ENCODE measurements at regions not wholly inside any gene's neighbourhood (a gene's known extent, or its start where the extent isn't known, plus 50 kb on each side); places are given as distances from the start of the nearest gene placed in this dataset.

- H3K4me3 Mint-ChIP-seq = no peak overlapping the region
- no peaks in the 10 kb centered on the region for H3K36me3 Mint-ChIP-seq (ENCODE audit: insufficient read depth)
- H3K4me1 Mint-ChIP-seq (ENCODE audit: low read depth in 2 of 2) = no peaks in the 10 kb centered on the region
- no peak for ATAC-seq (replicated peaks)
- H3K27ac Mint-ChIP-seq = no peak overlapping the region
- H3K9me3 Mint-ChIP-seq = no peaks in the 10 kb centered on the region
- DNase-seq = no peak
- peaks cover 6 to 77% of the 10 kb centered on the region in 2 donors for H3K27me3 Mint-ChIP-seq
Observed at GRCh38 chr1:29451368-29451892, 215.1 kb downstream of the PTPRU start.

GRCh38 chr1:29450591-29450990 is 214.3 kb downstream of the PTPRU start:
- no peaks in the 10 kb centered on the region for H3K36me3 Mint-ChIP-seq (ENCODE audit: insufficient read depth)
- no peaks in the 10 kb centered on the region for H3K4me1 Mint-ChIP-seq (ENCODE audit: low read depth in 2 of 2)
- no peak for ATAC-seq (replicated peaks)
- no peak overlapping the region for H3K4me3 Mint-ChIP-seq
- H3K9me3 Mint-ChIP-seq = no peaks in the 10 kb centered on the region
- no peak for DNase-seq
- H3K27me3 Mint-ChIP-seq = peaks cover 7 to 80% of the 10 kb centered on the region in 2 donors
- no peak overlapping the region for H3K27ac Mint-ChIP-seq

- DNase-seq (no peak), ATAC-seq (replicated peaks) (no peak)
- H3K9me3 Mint-ChIP-seq = no peaks in the 10 kb centered on the region
- no peaks in the 10 kb centered on the region for H3K4me1 Mint-ChIP-seq (ENCODE audit: low read depth in 2 of 2)
- H3K4me3 Mint-ChIP-seq = no peak overlapping the region
- H3K27ac Mint-ChIP-seq = no peak overlapping the region
- peaks cover 7 to 83% of the 10 kb centered on the region in 2 donors for H3K27me3 Mint-ChIP-seq
- no peaks in the 10 kb centered on the region for H3K36me3 Mint-ChIP-seq (ENCODE audit: insufficient read depth)
Observed at GRCh38 chr1:29448456-29449235, 212.3 kb downstream of the PTPRU start.

- no peak overlapping the region for H3K27ac Mint-ChIP-seq
Observed at GRCh38 chr1:29447368-29447767, 211.0 kb downstream of the PTPRU start.

GRCh38 chr1:29444782-29445729 is 208.7 kb downstream of the PTPRU start:
- DNase-seq (no peak), ATAC-seq (replicated peaks) (no peak)
- H3K9me3 Mint-ChIP-seq = no peaks in the 10 kb centered on the region
- no peak overlapping the region for H3K4me3 Mint-ChIP-seq
- H3K27me3 Mint-ChIP-seq = peaks cover 12 to 68% of the 10 kb centered on the region in 2 donors
- H3K27ac Mint-ChIP-seq = no peak overlapping the region
- H3K4me1 Mint-ChIP-seq (ENCODE audit: low read depth in 2 of 2) = no peaks in the 10 kb centered on the region
- H3K36me3 Mint-ChIP-seq (ENCODE audit: insufficient read depth) = peaks cover 2% of the 10 kb centered on the region

More at GRCh38 chr1:29447368-29447767, 211.0 kb downstream of the PTPRU start:
- no peak for ATAC-seq (replicated peaks)
- Mint-ChIP-seq H3K36me3 (ENCODE audit: insufficient read depth) (peaks cover 1% of the 10 kb centered on the region), H3K27me3 (peaks cover 12 to 83% of the 10 kb centered on the region in 2 donors), H3K9me3 (no peaks in the 10 kb centered on the region), H3K4me1 (ENCODE audit: low read depth in 2 of 2) (no peaks in the 10 kb centered on the region), H3K4me3 (no peak overlapping the region)
- no peak for DNase-seq

- Mint-ChIP-seq H3K4me1 (ENCODE audit: low read depth in 2 of 2) (no peaks in the 10 kb centered on the region), H3K4me3 (no peak overlapping the region), H3K36me3 (ENCODE audit: insufficient read depth) (peaks cover 2% of the 10 kb centered on the region), H3K27ac (no peak overlapping the region), H3K27me3 (peaks cover 13 to 68% of the 10 kb centered on the region in 2 donors), H3K9me3 (no peaks in the 10 kb centered on the region)
- ATAC-seq (replicated peaks) = no peak
- DNase-seq = no peak
Observed at GRCh38 chr1:29444081-29444715, 207.9 kb downstream of the PTPRU start.

- ATAC-seq (replicated peaks) (no peak), DNase-seq (no peak)
- no peaks in the 10 kb centered on the region for H3K9me3 Mint-ChIP-seq
- H3K4me1 Mint-ChIP-seq (ENCODE audit: low read depth in 2 of 2) = no peaks in the 10 kb centered on the region
- peaks cover 19 to 67% of the 10 kb centered on the region in 2 donors for H3K27me3 Mint-ChIP-seq
- H3K27ac Mint-ChIP-seq = no peak overlapping the region
- peaks cover 2% of the 10 kb centered on the region for H3K36me3 Mint-ChIP-seq (ENCODE audit: insufficient read depth)
- H3K4me3 Mint-ChIP-seq = no peak overlapping the region
Observed at GRCh38 chr1:29441916-29442668, 205.8 kb downstream of the PTPRU start.

GRCh38 chr1:29439615-29440014 is 203.3 kb downstream of the PTPRU start:
- no peak for DNase-seq
- H3K36me3 Mint-ChIP-seq (ENCODE audit: insufficient read depth) = peaks cover 2% of the 10 kb centered on the region

GRCh38 chr1:29438991-29439390 is 202.7 kb downstream of the PTPRU start:
- H3K9me3 Mint-ChIP-seq = no peaks in the 10 kb centered on the region
- no peak overlapping the region for H3K27ac Mint-ChIP-seq
- ATAC-seq (replicated peaks) = no peak
- no peak for DNase-seq
- peaks cover 19 to 65% of the 10 kb centered on the region in 2 donors for H3K27me3 Mint-ChIP-seq
- no peak overlapping the region for H3K4me3 Mint-ChIP-seq
- H3K4me1 Mint-ChIP-seq (ENCODE audit: low read depth in 2 of 2) = no peaks in the 10 kb centered on the region
- peaks cover 2% of the 10 kb centered on the region for H3K36me3 Mint-ChIP-seq (ENCODE audit: insufficient read depth)

More at GRCh38 chr1:29439615-29440014, 203.3 kb downstream of the PTPRU start:
- no peaks in the 10 kb centered on the region for H3K9me3 Mint-ChIP-seq
- no peak overlapping the region for H3K4me3 Mint-ChIP-seq
- H3K27ac Mint-ChIP-seq = no peak overlapping the region
- H3K27me3 Mint-ChIP-seq = peaks cover 19 to 65% of the 10 kb centered on the region in 2 donors
- ATAC-seq (replicated peaks) = no peak
- no peaks in the 10 kb centered on the region for H3K4me1 Mint-ChIP-seq (ENCODE audit: low read depth in 2 of 2)

- no peaks in the 10 kb centered on the region for H3K9me3 Mint-ChIP-seq
- peaks cover 16 to 65% of the 10 kb centered on the region in 2 donors for H3K27me3 Mint-ChIP-seq
- H3K4me1 Mint-ChIP-seq (ENCODE audit: low read depth in 2 of 2) = no peaks in the 10 kb centered on the region
- no peak for DNase-seq
- no peak overlapping the region for H3K27ac Mint-ChIP-seq
- no peak overlapping the region for H3K4me3 Mint-ChIP-seq
- no peak for ATAC-seq (replicated peaks)
- peaks cover 2% of the 10 kb centered on the region for H3K36me3 Mint-ChIP-seq (ENCODE audit: insufficient read depth)
Observed at GRCh38 chr1:29437946-29438345, 201.6 kb downstream of the PTPRU start.

GRCh38 chr1:29436181-29436785 is 200.0 kb downstream of the PTPRU start:
- ATAC-seq (replicated peaks) = no peak
- Mint-ChIP-seq H3K36me3 (ENCODE audit: insufficient read depth) (no peaks in the 10 kb centered on the region), H3K27me3 (peaks cover 24 to 75% of the 10 kb centered on the region in 2 donors), H3K4me3 (no peak overlapping the region), H3K9me3 (peaks cover 1 to 12% of the 10 kb centered on the region in 2 donors), H3K27ac (no peak overlapping the region), H3K4me1 (ENCODE audit: low read depth in 2 of 2) (no peaks in the 10 kb centered on the region)
- no peak for DNase-seq

GRCh38 chr1:29433830-29434229 is 197.5 kb downstream of the PTPRU start:
- ATAC-seq (replicated peaks) (no peak), DNase-seq (no peak)
- peaks cover 1 to 13% of the 10 kb centered on the region in 2 donors for H3K9me3 Mint-ChIP-seq
- H3K36me3 Mint-ChIP-seq (ENCODE audit: insufficient read depth) = no peaks in the 10 kb centered on the region
- H3K27ac Mint-ChIP-seq = no peak overlapping the region
- no peaks in the 10 kb centered on the region for H3K4me1 Mint-ChIP-seq (ENCODE audit: low read depth in 2 of 2)
- H3K4me3 Mint-ChIP-seq = no peak overlapping the region
- peaks cover 31 to 72% of the 10 kb centered on the region in 2 donors for H3K27me3 Mint-ChIP-seq
